Osteoblast (primary cell): ENCODE measurements at regions not wholly inside any gene's neighbourhood (a gene's known extent, or its start where the extent isn't known, plus 50 kb on each side); places are given as distances from the start of the nearest gene placed in this dataset.
A peak's percentile ranks its signal among the peaks of the same experiment; 100 is the strongest.

Source experiments
- DNase-seq: peaks from one replicate; pipeline ENCODE4 v3.0.0; 2011; ENCODE audit warnings: low spot score, mixed read lengths; ENCODE audit not compliant: insufficient read length; ENCODE audit errors: missing footprints
- H2AFZ ChIP-seq: 2 replicates; pipeline ENCODE4 v1.6.0; 2011; ENCODE audit warnings: mild to moderate bottlenecking, low read length
- H3K27ac ChIP-seq: 2 replicates; pipeline ENCODE4 v1.5.1; 2011; ENCODE audit warnings: mild to moderate bottlenecking, low read depth, low read length, moderate library complexity
- H3K27me3 ChIP-seq: 2 replicates; pipeline ENCODE4 v1.6.0; 2012; ENCODE audit warnings: mild to moderate bottlenecking, control low read depth, inconsistent platforms, low read length, moderate library complexity; ENCODE audit not compliant: insufficient read depth
- H3K36me3 ChIP-seq: 2 replicates; pipeline ENCODE4 v1.5.1; 2011; ENCODE audit warnings: mild to moderate bottlenecking, low read length, control low read depth, moderate library complexity; ENCODE audit not compliant: insufficient read depth
- H3K4me1 ChIP-seq: 2 replicates; pipeline ENCODE4 v1.5.1; 2011; ENCODE audit warnings: mild to moderate bottlenecking, low read length, control low read depth, moderate library complexity; ENCODE audit not compliant: insufficient read depth
- H3K4me2 ChIP-seq: 2 replicates; pipeline ENCODE4 v1.6.0; 2011; ENCODE audit warnings: mild to moderate bottlenecking, low read length; ENCODE audit not compliant: insufficient read depth
- H3K4me3 ChIP-seq: fragments of 200-600 bp; sonication (generic); 3 replicates; pipeline ENCODE4 v1.5.1; 2012; ENCODE audit warnings: mild to moderate bottlenecking, low read length, inconsistent platforms; ENCODE audit not compliant: insufficient read depth
- H3K79me2 ChIP-seq: 2 replicates; pipeline ENCODE4 v1.6.0; 2012; ENCODE audit warnings: mild to moderate bottlenecking, low read length, control low read depth, inconsistent platforms; ENCODE audit not compliant: insufficient read depth
- H3K9me3 ChIP-seq: 2 replicates; pipeline ENCODE4 v1.5.1; 2011; ENCODE audit warnings: low read depth, low read length, control low read depth
- H4K20me1 ChIP-seq: 2 replicates; pipeline ENCODE4 v1.6.0; 2012; ENCODE audit warnings: mild to moderate bottlenecking, low read length, control low read depth; ENCODE audit not compliant: insufficient read depth
- TF ChIP-seq, protein P1 (sequence below): IDR thresholded peaks from 2 replicates; pipeline ENCODE4 v1.5.1; 2011; ENCODE audit warnings: mild to moderate bottlenecking, low read depth, low read length, moderate library complexity; ENCODE audit errors: extremely low read depth

DNA sequence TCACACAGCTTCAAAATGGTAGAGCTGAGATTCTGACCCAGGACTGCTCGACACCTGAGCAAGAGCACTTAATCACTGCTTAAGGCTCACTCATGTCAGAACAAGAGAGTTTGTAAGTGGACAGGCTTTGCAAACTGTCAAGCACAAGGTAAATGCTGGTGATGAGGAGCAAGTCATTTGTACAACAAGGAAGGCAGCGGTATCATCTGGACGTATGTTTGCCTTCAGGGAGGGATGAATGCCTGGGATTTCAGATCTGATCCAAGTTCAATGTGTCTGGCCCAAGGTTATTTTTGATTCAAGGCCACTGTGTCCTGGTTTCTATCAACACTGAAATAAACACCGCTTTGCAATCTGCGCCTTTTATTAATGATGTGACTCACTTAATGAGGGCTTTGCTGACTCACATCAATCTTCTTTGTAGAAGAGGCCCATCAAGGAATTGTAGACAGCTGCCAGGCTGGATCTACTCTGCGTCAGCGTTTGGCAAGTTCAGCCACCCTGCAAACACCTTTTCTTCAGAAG is 174.4 kb upstream of the HS3ST3A1 start:
- H3K4me2 ChIP-seq: no peak overlapping the region
- H3K4me1 ChIP-seq: no peaks in the 10 kb centered on the region
- H4K20me1 ChIP-seq: no peaks in the 10 kb centered on the region
- no peaks in the 10 kb centered on the region for H3K36me3 ChIP-seq
- DNase-seq: no peak
- no peaks in the 10 kb centered on the region for H3K9me3 ChIP-seq
- no peak overlapping the region for H2AFZ ChIP-seq
- no peaks in the 10 kb centered on the region for H3K79me2 ChIP-seq
- no peak overlapping the region for H3K4me3 ChIP-seq
- H3K27ac ChIP-seq: no peak overlapping the region
- H3K27me3 ChIP-seq: no peaks in the 10 kb centered on the region
- TF ChIP-seq, protein P1, sequence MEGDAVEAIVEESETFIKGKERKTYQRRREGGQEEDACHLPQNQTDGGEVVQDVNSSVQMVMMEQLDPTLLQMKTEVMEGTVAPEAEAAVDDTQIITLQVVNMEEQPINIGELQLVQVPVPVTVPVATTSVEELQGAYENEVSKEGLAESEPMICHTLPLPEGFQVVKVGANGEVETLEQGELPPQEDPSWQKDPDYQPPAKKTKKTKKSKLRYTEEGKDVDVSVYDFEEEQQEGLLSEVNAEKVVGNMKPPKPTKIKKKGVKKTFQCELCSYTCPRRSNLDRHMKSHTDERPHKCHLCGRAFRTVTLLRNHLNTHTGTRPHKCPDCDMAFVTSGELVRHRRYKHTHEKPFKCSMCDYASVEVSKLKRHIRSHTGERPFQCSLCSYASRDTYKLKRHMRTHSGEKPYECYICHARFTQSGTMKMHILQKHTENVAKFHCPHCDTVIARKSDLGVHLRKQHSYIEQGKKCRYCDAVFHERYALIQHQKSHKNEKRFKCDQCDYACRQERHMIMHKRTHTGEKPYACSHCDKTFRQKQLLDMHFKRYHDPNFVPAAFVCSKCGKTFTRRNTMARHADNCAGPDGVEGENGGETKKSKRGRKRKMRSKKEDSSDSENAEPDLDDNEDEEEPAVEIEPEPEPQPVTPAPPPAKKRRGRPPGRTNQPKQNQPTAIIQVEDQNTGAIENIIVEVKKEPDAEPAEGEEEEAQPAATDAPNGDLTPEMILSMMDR: no peak

DNA sequence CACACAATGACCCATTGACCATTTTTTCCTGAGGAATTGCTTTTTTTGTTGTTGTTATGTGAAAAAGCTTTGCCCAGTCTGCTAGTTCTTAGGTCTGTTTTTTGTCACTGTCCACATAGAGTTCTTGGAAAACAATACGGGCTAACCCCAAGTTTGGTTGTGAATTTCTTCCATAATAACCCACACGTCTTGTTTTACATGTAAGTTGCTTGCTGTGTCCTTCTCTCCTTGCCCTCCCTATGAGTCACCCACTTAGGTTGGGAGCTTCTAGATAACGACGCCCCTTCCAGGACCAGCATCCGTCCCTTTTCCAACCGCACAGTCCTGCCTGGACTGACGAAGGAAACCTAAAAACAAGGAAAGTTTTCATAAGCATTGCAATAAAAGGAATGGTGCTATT is 175.3 kb upstream of the HS3ST3A1 start:
- no peaks in the 10 kb centered on the region for H3K4me1 ChIP-seq
- H3K4me3 ChIP-seq: no peak overlapping the region
- no peak overlapping the region for H3K27ac ChIP-seq
- TF ChIP-seq, protein P1: no peak
- no peak for DNase-seq
- H3K9me3 ChIP-seq: no peaks in the 10 kb centered on the region
- H4K20me1 ChIP-seq: no peaks in the 10 kb centered on the region
- no peaks in the 10 kb centered on the region for H3K79me2 ChIP-seq
- H3K27me3 ChIP-seq: no peaks in the 10 kb centered on the region
- no peaks in the 10 kb centered on the region for H3K36me3 ChIP-seq
- no peak overlapping the region for H3K4me2 ChIP-seq
- no peak overlapping the region for H2AFZ ChIP-seq

DNA sequence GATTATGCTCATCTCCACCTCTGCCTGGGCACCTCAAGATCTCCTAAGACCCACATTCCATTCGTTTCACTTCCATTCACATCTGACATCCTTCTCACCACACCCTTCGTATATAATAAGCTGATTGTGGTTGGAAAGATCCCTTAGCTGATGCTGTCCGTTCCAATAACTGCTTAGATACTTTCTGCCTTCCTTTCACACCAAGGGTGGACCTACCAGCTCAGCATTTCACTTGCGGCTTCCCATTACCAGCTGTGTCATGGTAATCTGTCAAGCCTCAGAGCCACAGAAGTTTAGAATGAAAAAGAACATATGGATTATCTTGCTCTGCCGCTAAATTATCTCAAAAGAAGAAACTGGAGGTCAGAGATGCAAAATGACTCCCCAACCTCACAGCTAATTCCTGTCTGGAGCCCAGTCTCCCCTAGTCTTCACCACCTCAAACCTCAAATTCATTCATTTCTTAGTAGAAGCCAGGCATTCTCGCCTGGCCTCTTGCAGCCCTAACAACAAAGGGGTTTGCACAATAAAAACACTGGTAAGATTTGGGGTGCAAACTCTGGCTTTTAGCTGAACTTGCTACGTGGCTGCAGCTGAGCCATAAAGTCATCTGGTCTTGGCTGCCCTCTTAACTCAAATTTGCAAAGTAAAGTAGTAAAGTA is 182.8 kb upstream of the HS3ST3A1 start:
- Histone ChIP-seq H4K20me1 (no peaks in the 10 kb centered on the region), H3K79me2 (no peaks in the 10 kb centered on the region), H3K4me2 (no peak overlapping the region), H3K27ac (no peak overlapping the region), H3K4me3 (no peak overlapping the region), H3K4me1 (peaks cover 10% of the 10 kb centered on the region), H3K9me3 (no peaks in the 10 kb centered on the region), H2AFZ (peak overlapping the region; percentile 52), H3K36me3 (no peaks in the 10 kb centered on the region), H3K27me3 (no peaks in the 10 kb centered on the region)
- DNase-seq: no peak
- TF ChIP-seq, protein P1: no peak

DNA sequence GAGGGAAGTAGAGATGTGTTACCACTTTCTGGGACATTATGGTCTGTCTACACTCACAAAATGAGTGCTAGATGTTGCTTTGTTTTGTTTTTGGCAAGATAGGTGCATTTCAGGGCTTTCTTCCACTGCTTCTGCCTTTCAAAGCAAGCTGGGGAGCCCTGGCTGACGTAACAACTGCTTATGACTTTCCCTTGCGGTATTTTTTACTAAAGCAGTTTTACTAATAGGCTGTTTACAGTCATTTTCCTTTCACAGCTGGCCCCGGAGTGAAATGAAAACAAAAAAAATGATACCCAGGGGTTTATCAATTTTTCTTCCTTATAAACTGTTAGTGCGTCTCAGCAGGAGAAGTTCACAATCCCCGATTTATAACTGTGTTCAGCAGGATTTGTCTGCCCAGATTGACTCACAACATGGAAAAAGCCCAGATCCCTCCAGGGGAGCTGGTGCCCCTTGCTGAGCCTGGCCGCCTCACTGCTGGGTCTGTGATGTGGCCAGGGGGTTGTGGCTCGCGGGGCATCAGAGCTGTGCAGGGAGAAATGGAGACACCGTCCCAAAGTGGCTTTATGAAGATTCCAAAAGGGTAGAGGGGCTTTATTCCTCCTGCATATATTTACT is 184.4 kb upstream of the HS3ST3A1 start:
- Histone ChIP-seq H3K9me3 (no peaks in the 10 kb centered on the region), H3K79me2 (no peaks in the 10 kb centered on the region), H3K27me3 (no peaks in the 10 kb centered on the region), H3K36me3 (no peaks in the 10 kb centered on the region), H3K4me3 (peak overlapping the region; percentile 9), H3K27ac (peak overlapping the region; percentile 48), H3K4me2 (peak overlapping the region; percentile 66), H4K20me1 (no peaks in the 10 kb centered on the region), H3K4me1 (peaks cover 10% of the 10 kb centered on the region), H2AFZ (peak overlapping the region; percentile 79)
- DNase-seq: peak; percentile 32
- TF ChIP-seq, protein P1: no peak
